ENCODE measurements at regions not wholly inside any gene's neighbourhood (a gene's known extent, or its start where the extent isn't known, plus 50 kb on each side); places are given as distances from the start of the nearest gene placed in this dataset.

DNA sequence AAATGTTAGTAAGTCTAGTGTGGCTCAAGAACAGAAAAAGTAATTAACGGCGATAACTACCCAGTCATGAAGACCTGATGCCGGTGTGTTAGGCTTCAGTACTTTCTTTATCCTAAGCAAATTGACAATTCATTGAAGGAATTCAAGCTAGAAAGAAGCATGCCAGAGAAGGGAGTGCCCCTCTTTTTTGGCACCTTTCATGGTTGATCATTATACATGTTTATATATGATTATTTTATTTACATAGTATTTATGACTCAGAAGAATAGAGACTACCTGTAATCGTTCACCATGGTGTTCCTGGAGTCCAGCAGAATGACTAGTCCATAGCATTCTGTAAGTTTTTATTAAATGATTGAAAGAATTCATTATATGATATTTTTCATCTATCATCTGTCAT is 548.3 kb upstream of the SLIT2 start:
- no peaks in the 10 kb centered on the region for H3K27me3 Mint-ChIP-seq (ENCODE audit: low read depth)
- H3K4me1 Mint-ChIP-seq, result no peaks in the 10 kb centered on the region
- H2BK5ac ChIP-seq (ENCODE audit: insufficient read length, low read length), result no peak overlapping the region
- H3K27ac ChIP-seq (ENCODE audit: insufficient read length, low read depth, low read length), result no peak overlapping the region
- H3K4me3 Mint-ChIP-seq, result no peak overlapping the region
- no peak overlapping the region for H3K18ac ChIP-seq (ENCODE audit: insufficient read length, low read depth, low read length)
- no peaks in the 10 kb centered on the region for H3K9me3 ChIP-seq (ENCODE audit: control insufficient read depth, low read depth, low read length)
- H4K20me1 ChIP-seq (ENCODE audit: control insufficient read depth, insufficient read depth, insufficient read length), result no peaks in the 10 kb centered on the region
- no peak overlapping the region for H3K4me2 ChIP-seq (ENCODE audit: insufficient read depth, insufficient read length, low read length)
- H3T11ph ChIP-seq (ENCODE audit: low read length), result no peak overlapping the region
- no peak overlapping the region for H3K23ac ChIP-seq (ENCODE audit: insufficient read length, low read depth, low read length)
- no peak overlapping the region for H2AK5ac ChIP-seq (ENCODE audit: insufficient read length, low read length)
- no peak overlapping the region for H2BK12ac ChIP-seq (ENCODE audit: insufficient read length, low read depth, low read length)
- H4K91ac ChIP-seq (ENCODE audit: insufficient read length, low read depth, low read length), result no peak overlapping the region
- no peaks in the 10 kb centered on the region for H3K79me2 ChIP-seq (ENCODE audit: insufficient read depth, low read length)
- no peaks in the 10 kb centered on the region for H3K79me1 ChIP-seq (ENCODE audit: insufficient read depth, low read depth, low read length, poor library complexity, severe bottlenecking)
- H3K27me3 ChIP-seq (ENCODE audit: insufficient read depth, low read length), result no peaks in the 10 kb centered on the region
- peaks cover 0 to 4% of the 10 kb centered on the region in 2 experiments; a peak in 1 of 5 replicates for H3K9me3 Mint-ChIP-seq
- TF ChIP-seq CTCF (conservative IDR thresholded peaks at IDR 0.05), result no peak
- H3K36me3 Mint-ChIP-seq (ENCODE audit: insufficient read depth in 1 of 3, low read depth in 3 of 3), result no peaks in the 10 kb centered on the region
- no peaks in the 10 kb centered on the region for H3K23me2 ChIP-seq (ENCODE audit: insufficient read length, low read depth, low read length, poor library complexity, severe bottlenecking)
- WGBS (ENCODE audit: extremely low coverage, insufficient read length, low lambda C conversion rate), result no CpG with 5 or more reads among the region's 4 CpGs
- H2BK20ac ChIP-seq (ENCODE audit: low read depth, low read length, poor library complexity, severe bottlenecking), result no peak overlapping the region
- no peak for DNase-seq
- H3K14ac ChIP-seq (ENCODE audit: insufficient read depth, low read length), result no peak overlapping the region
- H3K56ac ChIP-seq (ENCODE audit: insufficient read length, low read depth, low read length), result no peak overlapping the region
- no peak overlapping the region for H3K27ac Mint-ChIP-seq
- no peak overlapping the region for H2BK120ac ChIP-seq (ENCODE audit: low read depth, low read length, poor library complexity, severe bottlenecking)
- no peak overlapping the region for H2AFZ ChIP-seq (ENCODE audit: low read length)
- no peak overlapping the region for H3K9ac ChIP-seq (ENCODE audit: extremely low read depth, insufficient read length, low read length)
- H3K4ac ChIP-seq (ENCODE audit: low read depth, low read length), result no peak overlapping the region
- no peaks in the 10 kb centered on the region for H3K4me1 ChIP-seq (ENCODE audit: insufficient read depth, low read length)
- H4K5ac ChIP-seq (ENCODE audit: insufficient read length, low read depth, low read length), result no peak overlapping the region
- H4K8ac ChIP-seq (replicated peaks; ENCODE audit: insufficient read length, low read depth, low read length), result no peak overlapping the region
- no peak overlapping the region for H2BK15ac ChIP-seq (ENCODE audit: low read depth, low read length)
